HCT116 (cell line): ENCODE measurements at regions not wholly inside any gene's neighbourhood (a gene's known extent, or its start where the extent isn't known, plus 50 kb on each side); places are given as distances from the start of the nearest gene placed in this dataset.

Experiments
- ATAC-seq: fragments of 200-7000 bp; cut with Tn5 transposase; 2 replicates; pipeline ENCODE4 v1.9.1; 2020; ENCODE audit warnings: mild to moderate bottlenecking, moderate library complexity
- BruUV-seq: library from RNA; stranded (reverse); fragments of 400-500 nt; replicated peaks from 2 replicates; lab custom pipeline; 2021; lab: Mats Ljungman, UMichigan
- CTCF ChIA-PET: fragments of 300-600 bp; sonication (Branson Sonifier 250); formaldehyde crosslinking; loops from one replicate; lab custom pipeline; 2021; ENCODE audit warnings: antibody characterized with exemption; lab: Charles Lee
- POLR2A ChIA-PET: fragments of 300-600, 350-600 bp; sonication (Branson Sonifier 250); formaldehyde crosslinking; loops from one replicate; lab custom pipeline; 2021; ENCODE audit warnings: antibody characterized with exemption; lab: Charles Lee
- RAD21 ChIA-PET, 2 experiments: fragments of 300-600 bp; sonication (Branson Sonifier 250); formaldehyde crosslinking; loops; one replicate each; lab custom pipeline; 2023; ENCODE audit warnings: low total read pairs in 2 of 2; ENCODE audit not compliant: uncharacterized antibody in 2 of 2, unreplicated experiment in 2 of 2, low non-redundant PET in 1 of 2; lab: Charles Lee
- DNase-seq: peaks from one replicate; pipeline ENCODE4 v3.0.0-alpha.2; 2010; ENCODE audit warnings: low read depth, low spot score
- H2AFZ ChIP-seq: fragments of 200-600 bp; shearing (Covaris generic), sonication (generic); 2 replicates; pipeline ENCODE4 v1.6.1; 2017; ENCODE audit warnings: low read depth, mixed run types, mixed read lengths, antibody characterized with exemption, low read length; ENCODE audit not compliant: poor library complexity, severe bottlenecking
- H3K27ac ChIP-seq: 2 replicates; pipeline ENCODE4 v1.5.1; 2012; ENCODE audit warnings: low read depth, low read length
- H3K27me3 ChIP-seq: fragments of 200-600 bp; sonication (generic); 2 replicates; pipeline ENCODE4 v1.6.1; 2016; ENCODE audit warnings: mixed run types, low read length, mixed read lengths; ENCODE audit not compliant: insufficient read depth
- H3K36me3 ChIP-seq, 2 experiments: fragments of 200-500 bp in 1 of 2; fragments of 200-600 bp in 1 of 2; sonication (Bioruptor generic) in 1 of 2; sonication (generic) in 1 of 2; 2 replicates each; pipeline versions ENCODE4 v1.5.1 to v1.6.1; 2014 to 2016; ENCODE audit warnings: low read length in 2 of 2, inconsistent platforms in 1 of 2, mixed read lengths in 1 of 2, mixed run types in 1 of 2; ENCODE audit not compliant: insufficient read depth in 2 of 2, control insufficient read depth in 1 of 2
- H3K4me1 ChIP-seq, 2 experiments: fragments of 200-600 bp in 1 of 2; sonication (generic) in 1 of 2; 2 replicates each; pipeline versions ENCODE4 v1.5.1 to v1.6.1; 2012 to 2017; ENCODE audit warnings: low read length in 2 of 2, inconsistent platforms in 1 of 2, mild to moderate bottlenecking in 1 of 2, mixed read lengths in 1 of 2, mixed run types in 1 of 2, moderate library complexity in 1 of 2; ENCODE audit not compliant: insufficient read depth in 2 of 2, control insufficient read depth in 1 of 2
- H3K4me2 ChIP-seq: fragments of 200-600 bp; sonication (generic); 2 replicates; pipeline ENCODE4 v1.6.1; 2017; ENCODE audit warnings: mixed run types, low read length, mixed read lengths
- H3K4me3 ChIP-seq, 2 experiments: fragments of 200-600 bp in 1 of 2; sonication (generic) in 1 of 2; replicated peaks in 1 of 2; 2 replicates each; pipeline ENCODE4 v1.5.1; 2011 to 2016; ENCODE audit warnings: low read length in 2 of 2, control low read depth in 1 of 2, low read depth in 1 of 2, mild to moderate bottlenecking in 1 of 2, mixed read lengths in 1 of 2, mixed run types in 1 of 2
- H3K79me2 ChIP-seq: fragments of 200-600 bp; sonication (generic); 2 replicates; pipeline ENCODE4 v1.6.1; 2017; ENCODE audit warnings: mild to moderate bottlenecking, mixed run types, low read length, moderate library complexity, mixed read lengths; ENCODE audit not compliant: insufficient read depth
- H3K9ac ChIP-seq: fragments of 200-600 bp; sonication (generic); 2 replicates; pipeline ENCODE4 v1.6.1; 2016; ENCODE audit warnings: low read length, mixed read lengths
- H3K9me2 ChIP-seq: fragments of 200-600 bp; sonication (generic), shearing (Covaris generic); 2 replicates; pipeline ENCODE4 v1.6.1; 2017; ENCODE audit warnings: mixed run types, mild to moderate bottlenecking, moderate library complexity; ENCODE audit not compliant: insufficient read depth
- H3K9me3 ChIP-seq, 2 experiments: fragments of 200-500 bp in 1 of 2; fragments of 200-600 bp in 1 of 2; sonication (Bioruptor generic) in 1 of 2; sonication (generic) in 1 of 2; 2 replicates each; pipeline ENCODE4 v1.6.1; 2014 to 2017; ENCODE audit warnings: low read length in 2 of 2, mixed read lengths in 2 of 2, inconsistent platforms in 1 of 2, low read depth in 1 of 2, mild to moderate bottlenecking in 1 of 2, mixed run types in 1 of 2, moderate library complexity in 1 of 2; ENCODE audit not compliant: control insufficient read depth in 1 of 2, insufficient read depth in 1 of 2
- H4K20me1 ChIP-seq: fragments of 200-600 bp; sonication (generic), shearing (Covaris generic); 2 replicates; pipeline ENCODE4 v1.6.1; 2017; ENCODE audit warnings: mixed run types, mild to moderate bottlenecking, moderate library complexity; ENCODE audit not compliant: insufficient read depth
- CBX3 ChIP-seq: IDR thresholded peaks from 2 replicates; pipeline ENCODE4 v1.6.1; 2012; ENCODE audit warnings: low read depth
- EGR1 ChIP-seq: IDR thresholded peaks from 2 replicates; pipeline ENCODE4 v1.6.1; 2012; ENCODE audit warnings: low read depth
- ELF1 ChIP-seq: IDR thresholded peaks from 2 replicates; pipeline ENCODE4 v1.6.1; 2012; ENCODE audit warnings: low read depth, borderline replicate concordance
- EZH2 ChIP-seq: fragments of 200-600 bp; sonication (generic); IDR thresholded peaks from 2 replicates; pipeline ENCODE4 v1.6.1; 2017; ENCODE audit warnings: antibody characterized with exemption, mixed run types
- FOSL1 ChIP-seq: IDR thresholded peaks from 2 replicates; pipeline ENCODE4 v1.6.1; 2012; ENCODE audit warnings: low read depth
- POLR2A ChIP-seq: IDR thresholded peaks from 2 replicates; pipeline ENCODE4 v1.7.0; 2011; ENCODE audit warnings: borderline replicate concordance; ENCODE audit not compliant: insufficient read depth, insufficient read length; ENCODE audit errors: extremely low read depth
- POLR2AphosphoS5 ChIP-seq: IDR thresholded peaks from 2 replicates; pipeline ENCODE4 v1.6.1; 2011; ENCODE audit warnings: mild to moderate bottlenecking, low read depth, low read length, moderate library complexity
- SP1 ChIP-seq: IDR thresholded peaks from 2 replicates; pipeline ENCODE4 v1.6.1; 2012; ENCODE audit warnings: low read depth
- SRF ChIP-seq: IDR thresholded peaks from 2 replicates; pipeline ENCODE4 v1.6.1; 2012; ENCODE audit warnings: low read depth
- TCF7L2 ChIP-seq: IDR thresholded peaks from 2 replicates; pipeline ENCODE4 v1.7.0; 2011; ENCODE audit warnings: borderline replicate concordance, inconsistent platforms; ENCODE audit not compliant: insufficient read depth, insufficient read length; ENCODE audit errors: extremely low read depth
- ZFX ChIP-seq: fragments of 450-650 bp; IDR thresholded peaks from 2 replicates; pipeline ENCODE4 v1.6.1; 2017
- ZNF274 ChIP-seq: fragments of 200-500 bp; sonication (Bioruptor generic); IDR thresholded peaks from 2 replicates; pipeline ENCODE4 v1.6.1; 2014; ENCODE audit warnings: mild to moderate bottlenecking, low read depth, low read length, inconsistent platforms
- intact Hi-C: fragments of 100-400 bp; cut with micrococcal nuclease; formaldehyde crosslinking; loops from 2 replicates; pipeline ENCODE4 v1.10.0; 2022
- TF ChIP-seq, protein P1 (sequence below): IDR thresholded peaks from 2 replicates; pipeline ENCODE4 v1.6.1; 2011; ENCODE audit warnings: mild to moderate bottlenecking, low read length, moderate library complexity; ENCODE audit not compliant: insufficient replicate concordance; ENCODE audit errors: extremely low read depth
- TF ChIP-seq, protein P2 (sequence below), 3 experiments: fragments of 200-600 bp in 1 of 3; sonication (generic) in 1 of 3; IDR thresholded peaks in 2 of 3; conservative IDR thresholded peaks in 1 of 3; 2 replicates each; pipeline ENCODE4 v1.5.1; 2012 to 2017; ENCODE audit warnings: low read depth in 2 of 3, low read length in 2 of 3, antibody characterized with exemption in 1 of 3, borderline replicate concordance in 1 of 3, control low read depth in 1 of 3, mild to moderate bottlenecking in 1 of 3, mixed read lengths in 1 of 3, mixed run types in 1 of 3, moderate library complexity in 1 of 3; ENCODE audit not compliant: insufficient read depth in 1 of 3

GRCh38 chr3:99470841-99471240 lies 167.6 kb upstream of the COL8A1 start:
- Histone ChIP-seq H3K27me3 (peaks cover 7% of the 10 kb centered on the region; the same call in 1 of the 2 replicates), H3K4me2 (no peak overlapping the region), H3K36me3 (no peaks in the 10 kb centered on the region), H3K79me2 (no peaks in the 10 kb centered on the region), H3K9me3 (no peaks in the 10 kb centered on the region), H3K9me2 (no peaks in the 10 kb centered on the region), H3K4me1 (no peaks in the 10 kb centered on the region), H2AFZ (no peak overlapping the region), H3K9ac (no peak overlapping the region), H3K27ac (no peak overlapping the region), H4K20me1 (no peaks in the 10 kb centered on the region)
- ATAC-seq: no peak
- no TSS peak for BruUV-seq
- POLR2A ChIA-PET: no interaction called here
- RAD21 ChIA-PET: no interaction called here
- intact Hi-C loops: no loop called here
- DNase-seq: no peak
- TF ChIP-seq ZNF274 (no peak), EZH2 (no peak), FOSL1 (no peak), SRF (no peak), TCF7L2 (no peak), EGR1 (no peak), POLR2AphosphoS5 (no peak), CBX3 (no peak), SP1 (no peak), ELF1 (no peak), POLR2A (no peak), ZFX (no peak)
- TF ChIP-seq, protein P1, sequence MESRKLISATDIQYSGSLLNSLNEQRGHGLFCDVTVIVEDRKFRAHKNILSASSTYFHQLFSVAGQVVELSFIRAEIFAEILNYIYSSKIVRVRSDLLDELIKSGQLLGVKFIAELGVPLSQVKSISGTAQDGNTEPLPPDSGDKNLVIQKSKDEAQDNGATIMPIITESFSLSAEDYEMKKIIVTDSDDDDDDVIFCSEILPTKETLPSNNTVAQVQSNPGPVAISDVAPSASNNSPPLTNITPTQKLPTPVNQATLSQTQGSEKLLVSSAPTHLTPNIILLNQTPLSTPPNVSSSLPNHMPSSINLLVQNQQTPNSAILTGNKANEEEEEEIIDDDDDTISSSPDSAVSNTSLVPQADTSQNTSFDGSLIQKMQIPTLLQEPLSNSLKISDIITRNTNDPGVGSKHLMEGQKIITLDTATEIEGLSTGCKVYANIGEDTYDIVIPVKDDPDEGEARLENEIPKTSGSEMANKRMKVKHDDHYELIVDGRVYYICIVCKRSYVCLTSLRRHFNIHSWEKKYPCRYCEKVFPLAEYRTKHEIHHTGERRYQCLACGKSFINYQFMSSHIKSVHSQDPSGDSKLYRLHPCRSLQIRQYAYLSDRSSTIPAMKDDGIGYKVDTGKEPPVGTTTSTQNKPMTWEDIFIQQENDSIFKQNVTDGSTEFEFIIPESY: no peak
- TF ChIP-seq, protein P2, sequence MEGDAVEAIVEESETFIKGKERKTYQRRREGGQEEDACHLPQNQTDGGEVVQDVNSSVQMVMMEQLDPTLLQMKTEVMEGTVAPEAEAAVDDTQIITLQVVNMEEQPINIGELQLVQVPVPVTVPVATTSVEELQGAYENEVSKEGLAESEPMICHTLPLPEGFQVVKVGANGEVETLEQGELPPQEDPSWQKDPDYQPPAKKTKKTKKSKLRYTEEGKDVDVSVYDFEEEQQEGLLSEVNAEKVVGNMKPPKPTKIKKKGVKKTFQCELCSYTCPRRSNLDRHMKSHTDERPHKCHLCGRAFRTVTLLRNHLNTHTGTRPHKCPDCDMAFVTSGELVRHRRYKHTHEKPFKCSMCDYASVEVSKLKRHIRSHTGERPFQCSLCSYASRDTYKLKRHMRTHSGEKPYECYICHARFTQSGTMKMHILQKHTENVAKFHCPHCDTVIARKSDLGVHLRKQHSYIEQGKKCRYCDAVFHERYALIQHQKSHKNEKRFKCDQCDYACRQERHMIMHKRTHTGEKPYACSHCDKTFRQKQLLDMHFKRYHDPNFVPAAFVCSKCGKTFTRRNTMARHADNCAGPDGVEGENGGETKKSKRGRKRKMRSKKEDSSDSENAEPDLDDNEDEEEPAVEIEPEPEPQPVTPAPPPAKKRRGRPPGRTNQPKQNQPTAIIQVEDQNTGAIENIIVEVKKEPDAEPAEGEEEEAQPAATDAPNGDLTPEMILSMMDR (IDR thresholded peaks at IDR 0.05 in 2 of 3, conservative IDR thresholded peaks at IDR 0.05 in 1 of 3; ENCODE audit: borderline replicate concordance in 1 of 3, insufficient read depth in 1 of 3, low read depth in 2 of 3, low read length in 2 of 3): no peak
- TF ChIP-seq, all 23 proteins: peak for 0
- CTCF ChIA-PET: no interaction called here
- H3K4me3 ChIP-seq: no peak overlapping the region
